GM19455 (cell line): ENCODE measurements at regions not wholly inside any gene's neighbourhood (a gene's known extent, or its start where the extent isn't known, plus 50 kb on each side); places are given as distances from the start of the nearest gene placed in this dataset.

ENCODE experiments used
- ATAC-seq: cut with Tn5 transposase; IDR thresholded peaks from one replicate; pipeline ENCODE4 v1.9.1; 2021; ENCODE audit not compliant: unreplicated experiment

DNA sequence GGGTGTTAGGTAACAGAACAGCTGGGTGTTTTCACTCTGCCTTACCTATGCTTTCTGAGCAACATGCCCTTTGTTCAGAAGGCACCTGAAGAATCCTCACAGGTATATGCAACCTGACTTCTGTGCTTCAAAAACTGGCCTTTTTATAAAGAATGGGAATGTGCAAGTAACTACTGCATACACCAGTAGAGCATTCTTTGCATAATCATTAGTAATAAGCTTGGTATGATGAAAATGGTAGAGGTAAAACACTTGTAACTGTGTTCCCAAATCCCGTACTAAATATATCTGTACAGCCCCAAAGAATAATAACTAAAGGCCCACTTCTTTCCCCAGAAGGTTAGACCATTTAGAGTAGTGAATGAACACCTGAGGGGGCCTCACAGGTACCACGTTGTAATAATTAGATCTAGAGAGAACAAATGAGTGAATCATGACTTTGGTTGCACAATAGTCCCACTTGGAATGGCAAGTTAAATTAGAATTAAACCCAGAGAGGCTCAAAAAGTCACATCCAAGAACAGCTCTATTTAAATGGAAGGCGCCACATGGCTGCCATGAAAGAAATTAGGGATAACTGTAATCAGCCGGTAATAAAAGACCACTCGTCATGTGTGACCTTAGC is 413.9 kb downstream of the KLF12 start:
- ATAC-seq = no peak

DNA sequence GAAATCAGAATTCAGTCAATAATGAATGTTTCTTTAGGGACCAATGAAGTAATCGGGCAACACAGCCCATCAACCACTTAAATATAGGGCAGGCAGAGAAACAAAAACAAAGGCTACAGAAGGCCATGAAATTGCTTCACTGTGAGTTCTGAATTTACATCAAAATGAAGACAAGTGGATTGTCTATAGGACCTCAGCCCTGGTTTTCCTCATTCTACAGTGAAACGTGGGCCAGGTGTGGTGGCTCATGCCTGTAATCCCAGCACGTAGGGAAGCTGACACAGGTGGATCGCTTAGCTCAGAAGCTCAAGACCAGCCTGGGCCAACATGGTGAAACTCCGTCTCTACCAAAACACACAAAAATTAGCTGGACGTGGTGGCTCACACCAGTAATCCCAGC is 416.0 kb downstream of the KLF12 start:
- ATAC-seq = no peak

DNA sequence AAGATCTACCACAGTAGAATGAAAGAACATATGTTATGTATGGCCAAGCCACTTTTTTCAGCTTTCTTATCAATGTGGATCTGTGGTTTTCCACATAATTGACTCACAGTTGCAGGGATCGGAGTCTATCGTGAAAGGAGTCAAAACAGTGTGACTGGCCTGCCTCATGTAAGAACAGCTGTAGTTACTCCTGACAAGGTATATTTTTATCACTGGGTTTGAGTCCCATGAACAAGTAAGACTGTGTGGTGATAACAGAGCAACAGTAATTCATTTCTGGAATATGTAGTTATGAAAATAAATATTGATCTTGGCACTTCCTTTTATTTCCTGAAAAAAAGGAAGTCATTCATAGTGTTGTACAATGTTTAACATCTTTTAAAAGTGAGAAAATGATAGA is 416.6 kb downstream of the KLF12 start:
- no peak for ATAC-seq

DNA sequence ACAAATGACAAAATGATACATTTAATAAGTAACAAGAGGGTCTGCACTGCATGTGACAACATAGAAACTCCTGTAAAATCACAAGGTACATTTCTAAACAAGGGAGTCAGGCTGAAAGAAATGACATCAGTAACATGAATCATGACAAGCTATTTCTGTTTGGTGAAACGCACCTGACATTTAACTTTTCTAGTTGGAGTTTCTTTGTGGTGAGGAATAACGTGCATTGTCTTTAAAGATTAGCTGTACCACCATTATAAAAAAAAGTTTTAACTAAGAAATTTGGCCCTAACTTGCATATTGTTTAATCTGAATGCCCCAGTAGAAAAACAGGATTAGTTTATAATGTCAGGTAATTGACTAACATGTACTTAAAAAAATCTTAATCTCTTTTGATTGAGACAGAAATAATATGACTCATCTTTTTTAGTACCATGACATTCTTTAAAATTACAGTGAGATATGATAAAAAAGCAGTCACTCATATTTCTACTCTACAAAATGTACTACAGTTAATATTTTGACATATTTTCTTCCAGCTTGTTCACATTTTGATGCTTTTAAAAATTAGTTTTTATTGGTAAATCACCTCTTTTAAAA is 418.2 kb downstream of the KLF12 start:
- peak; percentile 60 for ATAC-seq

DNA sequence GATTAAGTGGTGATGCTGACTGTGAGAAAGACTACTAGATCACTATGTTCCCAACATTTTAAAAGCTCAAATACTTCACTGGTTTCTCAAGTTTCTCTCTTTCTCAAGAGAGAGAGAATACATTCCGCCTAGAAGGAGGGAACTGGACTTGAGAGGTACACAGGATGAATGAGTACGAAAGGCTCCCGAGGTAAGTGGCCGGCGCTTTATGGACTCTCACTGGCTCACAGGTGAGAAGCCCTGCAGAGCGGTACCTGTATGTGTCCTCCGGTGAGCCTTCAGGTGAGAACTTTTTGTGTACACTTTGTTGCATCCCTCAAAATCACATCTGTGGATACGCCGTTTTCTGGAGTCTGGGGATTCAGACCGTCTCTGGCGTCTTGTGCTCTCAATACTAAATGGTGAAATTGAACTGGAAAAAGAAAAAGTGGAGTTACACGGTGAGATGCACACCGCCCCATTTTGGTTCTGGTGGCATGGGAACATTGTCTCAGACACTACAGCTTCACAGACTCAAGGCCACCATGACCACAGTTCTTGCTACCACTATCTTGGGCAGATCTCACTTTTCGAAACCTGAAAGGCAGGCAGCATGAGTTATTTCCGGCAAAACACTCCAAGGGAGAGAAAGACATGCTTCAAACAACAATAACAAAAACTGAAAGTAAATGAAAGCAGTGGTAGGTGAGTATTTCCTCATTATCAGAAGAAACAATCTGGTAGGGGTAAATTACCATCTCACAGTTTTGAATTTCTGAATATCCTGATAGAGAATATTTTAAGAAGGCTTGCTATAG is 418.9 kb downstream of the KLF12 start:
- ATAC-seq = peak; percentile 56

DNA sequence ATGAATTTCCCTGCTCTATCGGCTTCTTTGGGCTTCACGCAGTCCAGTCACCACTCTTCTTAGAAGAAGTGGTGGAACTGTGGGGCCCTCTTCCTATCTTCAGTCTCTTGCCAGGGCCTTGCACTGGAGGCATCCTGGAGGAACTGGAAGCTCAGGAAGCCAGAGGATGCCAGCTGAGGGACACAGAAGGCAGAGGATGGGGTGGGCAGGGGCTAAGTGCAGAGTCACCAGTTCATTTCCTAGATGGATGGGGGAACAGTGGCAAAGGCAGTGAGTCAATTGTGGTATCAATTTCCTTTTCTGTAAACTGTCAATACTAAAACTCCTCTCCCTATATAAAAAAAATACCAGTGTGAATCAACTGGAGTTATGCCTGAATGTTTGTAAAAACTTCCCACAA is 419.7 kb downstream of the KLF12 start:
- ATAC-seq = no peak

DNA sequence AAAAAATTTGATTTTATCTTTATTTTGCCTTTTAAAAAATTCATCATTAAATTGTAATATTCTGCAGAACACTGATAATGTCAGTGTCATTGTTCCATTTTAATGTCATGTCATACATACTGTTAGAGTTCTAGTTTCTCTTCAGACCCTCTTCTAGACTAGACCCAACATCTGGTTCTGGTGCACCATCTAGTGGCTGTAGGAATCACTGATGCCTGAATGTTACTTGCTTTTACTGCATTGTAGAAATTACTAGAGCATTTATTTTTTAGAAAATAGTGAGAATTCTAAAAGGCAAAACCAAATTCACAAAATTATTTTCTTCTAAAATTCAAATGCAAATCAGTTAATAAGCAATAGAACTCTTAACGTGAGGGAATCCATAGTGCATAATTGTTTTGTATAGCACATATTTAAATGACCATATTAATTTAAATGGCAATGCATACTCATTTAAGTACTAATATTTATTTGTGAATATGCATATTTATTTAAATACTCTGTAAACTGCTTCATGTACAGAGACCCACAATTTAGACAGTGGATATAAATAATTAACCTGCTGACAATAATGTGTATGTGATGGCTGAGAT is 425.7 kb downstream of the KLF12 start:
- peak; percentile 83 for ATAC-seq

DNA sequence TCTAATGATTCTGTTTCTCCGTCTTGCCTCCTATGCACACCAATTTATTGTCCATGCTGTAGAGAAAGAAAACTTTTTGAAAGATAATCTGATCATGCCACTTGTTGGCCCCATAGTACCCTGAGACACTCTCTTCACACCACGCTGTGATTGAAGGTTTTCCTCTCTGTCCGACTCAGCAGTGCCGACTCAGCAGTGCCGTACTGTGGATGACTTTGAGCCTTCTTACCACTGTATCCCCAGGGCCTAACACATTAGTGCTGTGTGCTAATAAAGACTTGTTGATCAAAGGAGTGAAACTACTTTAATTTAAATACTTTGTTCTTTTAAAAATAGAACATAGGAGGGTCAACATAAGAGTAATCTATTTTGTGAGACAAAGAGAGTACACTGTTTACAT is 429.6 kb downstream of the KLF12 start:
- no peak for ATAC-seq

DNA sequence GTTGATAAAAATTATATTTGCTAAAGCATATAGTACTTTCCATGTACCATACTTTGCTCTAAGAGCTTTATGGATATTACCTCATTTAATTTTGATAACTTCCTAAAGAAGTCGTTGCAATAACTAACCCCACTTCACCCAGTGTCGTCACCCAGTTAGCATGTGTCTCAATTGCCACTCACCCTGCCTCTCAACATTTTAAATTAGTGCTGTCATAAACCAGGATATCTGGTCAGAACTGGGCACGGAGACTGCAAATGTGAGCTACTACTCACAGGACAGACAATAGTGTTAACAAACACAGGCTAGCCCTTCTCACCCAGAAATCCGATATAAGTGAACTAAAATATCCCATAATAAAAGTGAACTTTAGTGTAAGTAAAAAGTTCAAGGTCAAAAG is 430.6 kb downstream of the KLF12 start:
- ATAC-seq = no peak

DNA sequence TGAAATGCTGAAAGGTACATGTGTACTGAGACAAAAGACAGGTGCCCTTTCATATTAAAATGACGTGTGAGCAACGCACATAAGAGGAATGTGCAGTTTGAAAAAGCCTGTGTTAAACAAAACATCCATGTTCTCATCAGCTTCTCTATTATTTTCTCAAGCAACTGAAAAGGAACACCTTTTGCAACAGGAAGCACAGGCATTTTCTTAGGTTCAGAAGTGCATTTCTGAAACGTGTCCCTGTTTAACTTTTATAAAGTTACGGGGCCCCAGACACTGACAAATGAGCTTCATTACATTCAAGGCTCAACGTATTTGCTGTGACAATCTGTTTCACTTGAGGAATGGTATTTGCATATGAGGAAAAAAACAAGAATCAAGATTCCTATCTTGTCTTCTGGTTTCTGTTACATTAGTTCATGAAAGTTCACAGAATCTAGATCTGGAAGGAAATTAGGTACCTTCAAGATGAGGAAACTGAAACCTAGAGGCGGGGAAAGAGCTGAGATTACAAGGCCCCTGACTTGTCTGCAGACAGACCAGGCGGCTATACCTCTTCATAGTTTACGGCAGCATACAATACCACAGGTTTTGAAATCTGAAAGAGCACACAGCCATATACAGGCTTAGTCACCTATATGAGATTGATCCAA is 431.7 kb downstream of the KLF12 start:
- ATAC-seq = peak; percentile 70

DNA sequence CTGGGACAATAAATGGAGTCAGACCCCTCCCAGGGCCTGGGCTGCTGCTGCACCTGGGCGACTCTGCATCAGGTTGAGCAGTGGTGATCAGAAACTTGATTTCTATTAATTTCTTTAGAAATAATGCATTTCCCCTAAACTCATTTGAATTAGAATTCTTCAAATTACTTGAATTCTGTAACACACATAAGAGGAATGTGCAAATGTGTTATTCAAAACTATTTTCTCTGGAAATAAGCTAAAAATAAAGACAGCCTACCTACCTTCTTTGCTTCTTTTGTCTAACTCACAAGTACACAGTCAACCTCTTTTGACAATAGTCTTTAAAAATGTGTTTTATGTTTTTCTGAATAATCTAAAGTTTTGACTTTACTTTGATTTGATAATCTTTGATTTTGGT is 433.0 kb downstream of the KLF12 start:
- ATAC-seq = no peak

DNA sequence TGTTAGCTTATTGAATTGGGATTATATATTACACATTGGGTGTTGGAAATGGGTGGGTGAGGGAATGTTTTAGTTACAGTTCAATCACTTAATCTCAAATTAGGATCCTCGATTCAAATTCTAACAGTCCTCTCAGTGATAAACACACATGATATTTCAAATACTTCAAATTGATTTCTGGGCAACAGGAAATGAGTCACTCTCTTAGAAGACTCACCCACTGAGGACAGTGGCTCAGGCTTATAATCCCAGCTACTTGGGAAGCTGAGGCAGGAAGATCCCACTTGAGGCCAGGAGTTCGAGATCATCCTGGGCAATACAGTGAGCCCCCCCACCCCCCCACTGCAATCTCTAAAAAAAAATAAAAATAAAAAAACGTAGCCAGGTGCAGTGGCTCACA is 435.3 kb downstream of the KLF12 start:
- no peak for ATAC-seq

DNA sequence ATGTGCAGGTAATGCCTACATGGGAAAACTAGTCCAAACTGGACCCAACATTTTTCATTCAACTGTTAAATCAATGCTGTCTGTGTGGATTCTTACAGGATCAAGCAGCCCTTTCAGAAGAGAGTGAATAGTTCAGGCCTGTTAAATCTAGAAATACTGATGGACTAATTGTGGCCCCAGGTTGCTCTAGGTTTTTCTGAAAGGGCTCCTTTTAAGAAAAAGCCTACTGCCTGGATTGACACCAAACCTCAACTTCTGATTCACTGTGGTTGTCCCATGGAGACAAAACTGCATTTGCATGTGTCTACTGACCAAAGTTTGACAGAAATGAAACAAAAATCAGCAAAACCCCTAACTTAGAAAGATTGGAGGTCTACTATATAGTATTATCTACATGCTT is 437.0 kb downstream of the KLF12 start:
- ATAC-seq = no peak

DNA sequence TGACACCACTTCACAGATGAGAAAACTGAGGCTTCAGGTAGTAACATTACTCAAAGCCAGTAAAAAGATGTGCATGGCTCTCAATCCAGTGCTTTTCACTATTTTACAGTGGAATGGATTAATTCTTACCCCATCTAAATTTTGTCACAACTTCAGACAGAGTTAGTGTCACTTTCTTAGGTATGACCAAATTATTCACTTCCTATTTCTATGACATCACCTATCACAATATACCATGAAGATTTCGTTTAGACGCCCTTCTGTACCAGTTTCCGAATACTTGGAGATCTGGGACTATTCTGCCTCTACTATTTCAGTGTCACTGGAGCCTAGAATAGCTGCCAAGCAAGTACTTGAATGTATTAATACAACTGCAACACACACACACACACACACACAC is 437.5 kb downstream of the KLF12 start:
- ATAC-seq = no peak

DNA sequence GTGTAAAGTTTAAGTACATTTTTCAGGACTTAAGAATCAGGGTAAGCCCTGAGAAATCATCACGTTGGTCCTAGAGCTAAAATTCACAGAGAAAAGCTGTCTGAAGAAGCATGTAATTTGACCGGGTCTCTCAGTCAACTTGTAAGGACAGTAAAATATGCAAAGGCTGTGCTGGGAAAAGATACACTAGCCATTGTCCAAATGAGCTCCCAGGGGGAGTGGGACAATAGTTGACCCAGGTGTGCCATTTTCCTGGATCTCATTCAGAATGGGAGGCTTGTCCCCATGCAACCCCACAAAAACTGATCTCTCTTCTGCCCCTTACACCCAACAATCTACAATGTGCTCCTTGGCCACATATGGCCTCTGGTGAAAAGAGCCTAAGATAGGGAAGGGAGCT is 437.9 kb downstream of the KLF12 start:
- ATAC-seq = no peak

DNA sequence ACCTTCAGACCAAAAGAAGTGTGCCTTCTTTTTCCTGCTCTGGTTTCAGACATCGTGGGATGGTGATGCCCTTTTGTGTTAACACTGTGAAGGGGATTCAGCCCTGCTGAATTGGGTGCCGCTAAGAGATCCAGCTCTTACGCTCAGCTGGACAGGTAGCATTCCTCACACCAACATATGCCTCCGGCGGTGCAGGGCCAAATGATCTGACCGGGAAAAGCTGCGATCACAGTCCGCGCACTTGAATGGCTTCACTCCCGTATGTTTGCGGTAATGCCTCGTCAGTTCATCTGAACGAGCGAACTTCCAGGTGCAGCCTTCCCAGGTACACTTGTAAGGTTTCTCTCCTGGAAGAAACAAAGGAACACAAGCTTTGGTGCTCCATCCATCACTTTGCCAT is 438.9 kb downstream of the KLF12 start:
- no peak for ATAC-seq

DNA sequence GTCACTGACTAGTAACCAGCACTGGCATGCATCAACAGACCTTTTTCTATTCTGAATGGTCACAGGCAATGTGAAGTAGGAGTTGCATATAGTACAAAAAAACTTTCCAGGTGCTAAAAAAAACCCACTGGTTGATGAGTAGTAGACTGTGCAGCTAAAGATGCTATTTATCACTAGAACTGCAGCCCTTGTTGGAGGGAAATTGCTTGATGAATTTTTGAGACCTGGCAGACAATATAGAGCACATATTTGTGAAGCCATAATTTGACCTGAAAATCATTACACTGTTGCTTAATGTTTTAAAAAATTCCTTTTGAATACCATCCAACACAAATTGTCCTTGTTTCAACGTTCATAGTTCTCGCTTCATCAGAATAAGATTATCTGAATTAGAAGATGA is 441.0 kb downstream of the KLF12 start:
- ATAC-seq = no peak

DNA sequence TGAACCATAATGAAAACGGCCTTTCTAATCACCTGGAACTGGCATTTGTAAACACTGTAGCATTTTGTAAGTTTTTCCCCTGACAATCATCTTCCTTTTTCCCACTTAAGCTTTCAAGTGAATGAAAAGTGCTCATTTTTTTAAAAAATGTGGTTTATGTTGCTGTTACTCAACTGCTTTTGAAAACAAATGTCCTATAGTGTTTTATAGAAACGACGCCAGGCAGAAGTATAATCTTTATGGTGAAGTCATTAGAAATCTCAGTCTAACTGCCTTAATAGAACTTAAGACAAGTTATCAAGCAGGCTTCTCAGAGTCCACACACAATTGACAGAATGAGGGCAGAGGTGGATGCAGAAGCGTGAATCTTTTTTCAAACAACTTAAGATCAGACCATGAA is 442.3 kb downstream of the KLF12 start:
- no peak for ATAC-seq

DNA sequence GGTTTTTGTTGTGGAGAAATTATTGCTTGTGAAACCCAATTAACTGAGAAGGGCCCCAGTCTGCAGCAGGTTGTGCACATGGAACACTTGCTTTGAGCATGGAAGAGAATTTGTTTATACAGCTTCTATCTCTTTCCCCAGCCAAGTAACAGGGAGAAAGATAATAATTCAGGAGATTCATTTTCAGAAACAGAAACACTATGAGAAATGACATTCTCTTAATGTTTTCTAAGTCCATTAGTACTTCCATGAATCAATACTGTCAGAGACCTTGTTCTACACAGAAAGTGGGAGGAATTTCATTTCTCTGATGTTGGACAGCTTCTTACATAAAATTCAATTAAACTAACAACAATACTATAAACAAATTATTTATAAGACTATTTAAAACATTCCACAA is 446.3 kb downstream of the KLF12 start:
- ATAC-seq = no peak

DNA sequence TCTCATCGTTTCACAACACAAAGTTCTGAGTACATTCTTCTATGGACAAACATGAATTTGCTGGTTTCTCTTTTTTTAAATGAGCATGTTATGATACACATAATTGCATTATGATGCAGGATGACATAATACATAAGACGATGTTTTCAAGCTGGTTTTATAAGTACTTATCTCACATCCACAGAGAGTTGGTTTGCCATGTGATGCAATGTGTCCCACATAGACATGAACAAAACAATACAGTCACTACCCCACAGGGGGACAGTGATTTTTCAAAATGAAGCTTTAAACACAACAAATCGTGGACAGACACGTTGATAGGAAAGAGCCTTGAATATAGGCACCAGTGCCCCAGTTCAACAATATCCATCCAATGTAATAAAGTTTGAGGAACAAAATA is 447.1 kb downstream of the KLF12 start:
- no peak for ATAC-seq

DNA sequence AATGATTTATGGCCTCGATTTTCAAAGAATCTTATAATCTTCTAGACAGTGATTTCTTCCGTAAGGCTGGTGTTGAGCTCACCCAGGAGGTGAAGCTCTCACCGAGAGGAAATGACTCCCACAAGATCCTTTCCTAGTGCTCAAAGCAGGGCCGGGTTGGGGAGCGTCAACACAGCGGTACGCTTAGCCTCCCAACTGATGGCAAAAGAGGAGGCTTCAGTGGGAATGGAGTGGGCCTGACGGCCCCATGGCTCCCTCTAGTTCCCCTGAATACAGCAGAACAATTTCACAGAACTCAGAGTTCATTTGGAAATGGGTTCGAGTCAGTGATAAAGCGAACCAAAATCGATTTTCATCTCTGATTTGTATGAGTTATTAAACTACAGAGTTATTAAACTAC is 449.5 kb downstream of the KLF12 start:
- no peak for ATAC-seq

DNA sequence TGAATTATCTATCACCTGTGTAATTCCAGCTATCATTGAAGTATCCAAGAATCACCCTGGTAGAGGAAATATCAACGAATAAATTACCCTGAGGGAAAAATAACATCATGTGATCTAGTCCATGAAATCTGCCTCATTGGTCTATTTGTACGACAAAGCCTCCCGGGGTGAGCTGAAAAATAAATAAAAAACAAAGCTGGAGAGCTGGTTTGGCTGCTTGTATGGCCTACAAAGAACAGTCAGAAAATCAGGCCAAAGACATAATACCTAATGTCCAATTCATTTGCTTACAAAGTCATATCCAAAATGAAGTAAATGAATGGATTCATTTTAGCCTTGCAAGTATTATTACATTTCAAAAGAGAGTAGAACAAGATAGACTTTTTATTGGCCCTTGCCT is 449.9 kb downstream of the KLF12 start:
- ATAC-seq = no peak
